ENCODE measurements at regions not wholly inside any gene's neighbourhood (a gene's known extent, or its start where the extent isn't known, plus 50 kb on each side); places are given as distances from the start of the nearest gene placed in this dataset.

DNA sequence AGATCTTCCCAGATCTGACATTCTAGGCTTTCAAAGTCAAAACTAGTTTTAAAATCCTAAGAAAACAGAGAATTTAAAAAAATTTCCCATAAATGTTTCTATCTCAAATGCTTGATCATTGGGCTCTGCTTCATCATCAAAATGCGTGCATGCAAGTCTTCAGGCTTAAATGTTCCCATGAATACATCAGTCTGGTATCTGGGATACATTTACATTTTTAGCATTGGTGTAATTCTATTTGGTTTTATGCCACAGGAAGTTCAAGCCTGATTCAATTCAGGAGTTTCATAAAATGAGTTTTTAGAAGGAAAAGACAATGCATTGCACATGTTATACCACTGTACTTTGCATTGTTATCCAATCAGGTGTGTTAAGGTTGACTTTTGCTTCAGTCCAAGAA is 336.4 kb downstream of the PCNX1 start:
- H3K4me3 ChIP-seq = no peak overlapping the region
- no peaks in the 10 kb centered on the region for H3K27me3 ChIP-seq (ENCODE audit: control insufficient read depth in 3 of 3, insufficient read depth in 3 of 3, low read length in 2 of 3)
- no peaks in the 10 kb centered on the region for H3K36me3 ChIP-seq (ENCODE audit: control insufficient read depth in 4 of 4, insufficient read depth in 4 of 4, low read length in 4 of 4)
- H3K27ac ChIP-seq (ENCODE audit: low read depth in 1 of 2, low read length in 1 of 2) = no peak overlapping the region
- DNase-seq (no peak), ATAC-seq (ENCODE audit: insufficient read depth, low FRiP score) (no peak)
- WGBS, 2 donors = 90 to 96% methylated on average over 1 of the region's 1 CpG
- no peak overlapping the region for H3K9ac ChIP-seq (ENCODE audit: insufficient read depth in 1 of 2, low read length in 2 of 2)
- H3K9me3 ChIP-seq (ENCODE audit: control insufficient read depth in 4 of 4, insufficient read depth in 3 of 4, low read length in 3 of 4) = peaks cover 0 to 4% (median 0%) of the 10 kb centered on the region in 4 donors
- TF ChIP-seq, protein P1, sequence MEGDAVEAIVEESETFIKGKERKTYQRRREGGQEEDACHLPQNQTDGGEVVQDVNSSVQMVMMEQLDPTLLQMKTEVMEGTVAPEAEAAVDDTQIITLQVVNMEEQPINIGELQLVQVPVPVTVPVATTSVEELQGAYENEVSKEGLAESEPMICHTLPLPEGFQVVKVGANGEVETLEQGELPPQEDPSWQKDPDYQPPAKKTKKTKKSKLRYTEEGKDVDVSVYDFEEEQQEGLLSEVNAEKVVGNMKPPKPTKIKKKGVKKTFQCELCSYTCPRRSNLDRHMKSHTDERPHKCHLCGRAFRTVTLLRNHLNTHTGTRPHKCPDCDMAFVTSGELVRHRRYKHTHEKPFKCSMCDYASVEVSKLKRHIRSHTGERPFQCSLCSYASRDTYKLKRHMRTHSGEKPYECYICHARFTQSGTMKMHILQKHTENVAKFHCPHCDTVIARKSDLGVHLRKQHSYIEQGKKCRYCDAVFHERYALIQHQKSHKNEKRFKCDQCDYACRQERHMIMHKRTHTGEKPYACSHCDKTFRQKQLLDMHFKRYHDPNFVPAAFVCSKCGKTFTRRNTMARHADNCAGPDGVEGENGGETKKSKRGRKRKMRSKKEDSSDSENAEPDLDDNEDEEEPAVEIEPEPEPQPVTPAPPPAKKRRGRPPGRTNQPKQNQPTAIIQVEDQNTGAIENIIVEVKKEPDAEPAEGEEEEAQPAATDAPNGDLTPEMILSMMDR (IDR thresholded peaks at IDR 0.05; ENCODE audit: control extremely low read depth, extremely low read depth) = no peak
- peaks cover 5 to 29% (median 9%) of the 10 kb centered on the region in 5 donors for H3K4me1 ChIP-seq (ENCODE audit: control insufficient read depth in 5 of 5, insufficient read depth in 5 of 5, low read length in 5 of 5)

DNA sequence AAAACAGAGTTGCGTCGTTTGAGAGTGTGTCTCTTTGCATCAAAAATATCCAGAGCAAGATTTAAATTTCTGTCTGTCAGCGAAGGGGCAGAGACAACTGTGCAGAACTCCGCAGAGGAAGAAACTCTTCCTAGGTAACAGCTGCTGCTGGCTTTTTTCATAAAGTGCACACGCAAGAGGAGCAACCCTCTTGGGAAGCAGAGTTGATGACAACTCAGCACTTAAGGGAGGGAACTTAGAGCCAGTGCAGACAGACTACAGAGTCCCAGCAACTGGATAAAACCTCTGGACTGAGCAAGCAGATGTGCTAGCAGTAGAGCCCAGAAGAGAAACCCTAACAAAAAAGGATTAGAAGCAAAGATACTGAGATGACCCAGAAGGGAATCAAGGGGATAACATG is 337.1 kb downstream of the PCNX1 start:
- ATAC-seq (ENCODE audit: insufficient read depth, low FRiP score) (no peak), DNase-seq (no peak)
- 83 to 89% methylated on average over 5 of the region's 5 CpGs for WGBS, 2 donors
- no peaks in the 10 kb centered on the region for H3K27me3 ChIP-seq (ENCODE audit: control insufficient read depth in 3 of 3, insufficient read depth in 3 of 3, low read length in 2 of 3)
- TF ChIP-seq, protein P1 (IDR thresholded peaks at IDR 0.05; ENCODE audit: control extremely low read depth, extremely low read depth) = no peak
- H3K4me1 ChIP-seq (ENCODE audit: control insufficient read depth in 5 of 5, insufficient read depth in 5 of 5, low read length in 5 of 5) = peaks cover 5 to 29% (median 9%) of the 10 kb centered on the region in 5 donors
- no peak overlapping the region for H3K4me3 ChIP-seq
- H3K9ac ChIP-seq (ENCODE audit: insufficient read depth in 1 of 2, low read length in 2 of 2) = no peak overlapping the region
- H3K36me3 ChIP-seq (ENCODE audit: control insufficient read depth in 4 of 4, insufficient read depth in 4 of 4, low read length in 4 of 4) = no peaks in the 10 kb centered on the region
- peaks cover 0 to 4% (median 0%) of the 10 kb centered on the region in 4 donors for H3K9me3 ChIP-seq (ENCODE audit: control insufficient read depth in 4 of 4, insufficient read depth in 3 of 4, low read length in 3 of 4)
- H3K27ac ChIP-seq (ENCODE audit: low read depth in 1 of 2, low read length in 1 of 2) = no peak overlapping the region

DNA sequence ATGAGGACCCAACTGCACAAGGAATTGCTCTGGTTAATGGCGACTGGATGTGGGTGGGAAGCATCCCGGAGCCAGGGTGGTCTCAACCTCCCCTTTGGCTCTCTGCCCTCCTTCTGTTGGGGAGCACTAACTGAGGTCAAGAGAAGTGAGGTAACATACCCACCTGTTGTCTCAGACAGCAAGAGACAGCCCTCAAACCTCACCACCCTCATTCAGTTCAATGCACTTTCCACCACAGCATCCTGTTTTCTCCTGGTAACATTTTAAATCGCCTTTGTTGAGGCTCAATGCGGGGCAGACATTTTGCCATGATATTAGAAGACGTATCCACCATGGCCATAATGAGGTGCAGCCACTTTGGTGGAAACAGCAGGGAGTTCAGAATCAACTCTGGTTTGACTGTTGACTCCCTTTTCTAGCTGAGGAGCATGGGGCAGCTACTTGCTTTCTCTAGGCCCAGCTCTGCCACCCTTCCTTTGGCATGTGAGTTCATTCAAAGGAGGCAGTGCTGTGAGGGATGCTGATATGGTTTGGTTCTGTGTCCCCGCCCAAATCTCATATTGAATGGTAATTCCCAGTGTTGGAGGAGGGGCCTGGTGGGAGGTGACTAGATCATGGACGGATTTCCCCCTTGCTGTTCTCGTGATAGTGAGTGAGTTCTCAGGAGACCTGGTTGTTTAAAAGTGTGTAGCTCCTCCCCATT is 338.6 kb downstream of the PCNX1 start:
- H3K27ac ChIP-seq (ENCODE audit: low read depth in 1 of 2, low read length in 1 of 2) = no peak overlapping the region
- no peaks in the 10 kb centered on the region for H3K36me3 ChIP-seq (ENCODE audit: control insufficient read depth in 4 of 4, insufficient read depth in 4 of 4, low read length in 4 of 4)
- 89 to 96% methylated on average over 8 of the region's 8 CpGs for WGBS, 2 donors
- ATAC-seq (ENCODE audit: insufficient read depth, low FRiP score) (no peak), DNase-seq (no peak)
- peaks cover 0 to 4% (median 0%) of the 10 kb centered on the region in 4 donors for H3K9me3 ChIP-seq (ENCODE audit: control insufficient read depth in 4 of 4, insufficient read depth in 3 of 4, low read length in 3 of 4)
- TF ChIP-seq, protein P1 (IDR thresholded peaks at IDR 0.05; ENCODE audit: control extremely low read depth, extremely low read depth) = no peak
- H3K27me3 ChIP-seq (ENCODE audit: control insufficient read depth in 3 of 3, insufficient read depth in 3 of 3, low read length in 2 of 3) = no peaks in the 10 kb centered on the region
- no peak overlapping the region for H3K4me3 ChIP-seq
- H3K4me1 ChIP-seq (ENCODE audit: control insufficient read depth in 5 of 5, insufficient read depth in 5 of 5, low read length in 5 of 5) = peaks cover 0 to 17% (median 5%) of the 10 kb centered on the region in 5 donors
- H3K9ac ChIP-seq (ENCODE audit: insufficient read depth in 1 of 2, low read length in 2 of 2) = no peak overlapping the region

Measured in lung (tissue), 11 donors.